ENCODE measurements at regions not wholly inside any gene's neighbourhood (a gene's known extent, or its start where the extent isn't known, plus 50 kb on each side); places are given as distances from the start of the nearest gene placed in this dataset.

DNA sequence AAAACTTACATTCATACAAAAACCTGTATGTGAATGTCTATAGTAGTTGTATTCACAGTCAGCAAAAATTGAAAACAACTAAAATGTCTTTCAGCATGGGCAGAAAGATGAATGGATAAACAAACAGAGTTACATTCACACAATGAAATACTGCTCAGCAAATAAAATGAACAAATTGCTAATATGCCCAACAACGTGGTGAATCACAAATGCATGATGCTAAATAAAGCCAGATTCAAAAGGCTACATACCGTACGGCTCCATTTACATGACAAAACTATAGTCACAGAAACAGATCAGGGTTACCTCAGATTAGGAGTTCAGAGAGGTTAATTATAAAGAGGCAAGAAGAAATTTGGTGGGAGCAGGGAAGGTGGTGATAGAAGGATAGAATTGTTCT lies 100.7 kb upstream of the KCTD3 start:
- no peak for FAIRE-seq

DNA sequence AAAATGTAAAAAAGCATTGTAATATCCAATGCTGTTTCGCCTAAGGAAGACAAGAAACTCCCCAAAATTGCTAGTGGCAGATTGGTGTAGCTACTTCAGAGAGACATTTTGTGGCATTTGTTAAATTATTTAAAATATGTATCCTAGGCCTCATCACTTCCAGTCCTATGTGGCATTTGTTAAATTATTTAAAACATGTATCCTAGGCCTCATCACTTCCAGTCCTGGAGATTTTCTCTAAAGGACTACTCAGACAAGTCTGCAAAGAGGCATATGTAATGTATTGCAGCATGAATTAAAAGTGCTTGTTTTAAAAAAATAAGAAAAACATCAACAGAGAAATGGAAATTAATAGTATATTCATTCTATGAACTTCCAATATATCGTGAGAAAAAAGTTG lies 95.6 kb upstream of the KCTD3 start:
- no peak for FAIRE-seq

DNA sequence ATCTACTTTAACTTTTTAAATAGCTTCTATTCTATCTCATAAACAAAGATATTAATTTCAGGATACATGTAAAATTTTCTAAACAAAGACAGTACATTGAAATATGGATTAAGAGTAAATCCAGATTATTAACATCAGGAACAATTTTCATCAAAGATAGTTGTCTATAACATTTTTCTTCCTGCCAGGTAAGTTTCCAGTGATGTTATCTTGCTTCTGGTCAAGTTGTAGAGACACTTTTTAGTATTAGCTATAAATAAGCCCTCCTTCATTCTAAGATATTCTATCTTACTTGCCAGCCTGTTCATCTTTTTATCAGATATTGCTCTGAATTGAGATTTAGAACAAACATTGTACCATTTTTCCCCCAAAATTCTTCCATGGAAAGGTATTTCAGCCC lies 94.4 kb upstream of the KCTD3 start:
- FAIRE-seq: no peak

DNA sequence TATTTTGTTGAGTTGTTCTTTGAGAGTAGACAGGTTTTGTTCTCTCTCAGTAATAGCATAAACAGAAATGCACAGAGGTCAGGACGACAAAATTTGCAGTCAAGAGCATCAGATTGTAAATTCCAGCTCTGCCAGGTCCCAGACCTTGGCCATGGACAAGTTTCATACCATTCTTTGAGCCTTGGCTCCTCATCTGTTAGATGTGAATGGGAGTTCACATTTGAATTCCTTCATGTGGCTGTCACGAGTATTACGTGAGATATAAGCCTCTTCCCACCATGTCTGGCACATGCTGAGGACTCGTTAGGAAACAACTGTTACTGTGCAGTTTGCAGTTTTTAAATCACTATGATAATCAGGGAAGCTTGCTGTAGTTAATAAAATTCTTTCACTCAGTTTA lies 93.2 kb upstream of the KCTD3 start:
- FAIRE-seq: no peak

DNA sequence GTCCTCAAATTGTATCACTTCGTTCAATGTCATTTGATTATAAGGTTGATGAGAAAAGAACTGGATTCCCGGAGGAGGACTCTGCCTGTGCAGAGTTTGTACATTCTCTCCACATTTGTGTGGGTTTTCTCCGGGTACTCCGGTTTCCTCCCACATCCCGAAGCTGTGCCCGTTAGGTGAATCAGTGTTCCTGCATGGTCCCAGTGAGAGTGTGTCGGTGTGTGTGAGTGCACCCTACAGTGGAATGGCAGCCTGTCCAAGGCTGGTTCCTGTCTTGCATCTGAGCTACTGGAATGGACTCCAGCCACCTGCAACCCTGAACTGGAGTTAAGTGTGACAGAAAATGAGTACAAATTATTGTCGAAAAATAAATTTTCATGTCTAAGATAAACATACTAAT lies 92.2 kb upstream of the KCTD3 start:
- no peak for FAIRE-seq

DNA sequence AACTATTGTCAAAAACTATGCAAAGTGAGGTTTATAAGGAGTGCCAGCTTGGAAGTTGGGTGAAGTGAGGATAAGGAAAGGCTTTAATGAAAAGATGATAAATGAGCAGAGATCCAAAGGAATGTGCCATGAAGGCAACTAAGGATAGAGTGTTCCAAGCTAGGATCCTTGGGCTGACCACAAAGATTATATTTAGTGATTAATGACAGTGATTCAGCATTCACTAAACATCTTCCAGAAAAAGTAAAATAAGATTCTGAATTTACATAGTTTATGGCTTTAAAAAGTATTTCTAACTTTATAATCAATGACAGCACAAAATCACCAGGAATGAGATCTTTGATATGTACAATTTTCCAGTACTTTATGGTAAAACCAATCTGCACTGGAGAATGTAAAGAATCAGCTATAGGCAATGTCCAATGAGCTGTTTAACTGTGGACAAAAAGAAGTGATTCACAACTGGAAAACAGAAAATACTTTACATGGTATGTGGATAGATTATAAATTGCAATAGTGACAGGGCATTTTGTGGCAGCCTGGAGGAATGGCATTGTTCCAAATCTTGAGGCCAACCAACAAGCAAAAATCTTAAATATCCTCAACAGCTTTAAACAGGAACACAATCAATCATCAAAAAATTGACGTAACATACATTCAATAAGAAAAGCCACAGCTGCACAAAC lies 91.2 kb upstream of the KCTD3 start:
- no peak for FAIRE-seq

DNA sequence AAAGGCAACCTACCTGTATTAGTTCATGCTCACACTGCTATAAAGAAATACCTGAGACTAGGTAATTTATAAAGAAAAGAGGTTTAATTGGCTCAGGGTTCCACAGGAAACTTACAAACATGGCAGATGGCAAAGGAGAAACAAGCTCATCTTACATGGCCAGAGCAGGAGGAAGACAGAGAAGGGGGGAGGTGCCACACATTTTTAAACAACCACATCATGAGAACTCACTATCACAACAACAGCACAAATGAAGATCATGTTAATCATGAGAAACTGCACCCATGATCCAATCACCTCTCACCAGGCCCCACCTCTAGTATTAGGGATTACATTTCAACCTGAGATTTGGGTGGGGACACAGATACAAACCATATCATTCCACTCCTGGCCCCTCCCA lies 90.6 kb upstream of the KCTD3 start:
- FAIRE-seq: no peak

DNA sequence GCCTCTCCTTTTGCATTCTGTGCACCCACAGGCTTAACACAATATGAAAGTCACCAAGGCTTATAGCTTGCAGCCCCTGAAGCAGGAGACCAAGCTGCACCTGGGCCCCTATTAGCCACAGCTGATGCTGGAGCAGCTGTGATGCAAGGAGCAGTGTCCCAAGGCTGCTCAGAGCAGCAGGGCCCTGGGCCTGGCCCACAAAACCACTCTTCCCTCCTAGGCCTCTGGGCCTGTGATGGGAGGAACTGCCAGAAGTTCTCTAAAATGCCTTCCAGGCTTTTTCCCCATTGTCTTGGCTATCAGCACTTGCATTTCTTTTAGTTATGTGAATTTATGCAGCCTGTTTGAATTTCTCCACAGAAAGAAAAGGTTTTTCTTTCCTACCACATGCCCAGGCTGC lies 89.5 kb upstream of the KCTD3 start:
- FAIRE-seq: no peak

DNA sequence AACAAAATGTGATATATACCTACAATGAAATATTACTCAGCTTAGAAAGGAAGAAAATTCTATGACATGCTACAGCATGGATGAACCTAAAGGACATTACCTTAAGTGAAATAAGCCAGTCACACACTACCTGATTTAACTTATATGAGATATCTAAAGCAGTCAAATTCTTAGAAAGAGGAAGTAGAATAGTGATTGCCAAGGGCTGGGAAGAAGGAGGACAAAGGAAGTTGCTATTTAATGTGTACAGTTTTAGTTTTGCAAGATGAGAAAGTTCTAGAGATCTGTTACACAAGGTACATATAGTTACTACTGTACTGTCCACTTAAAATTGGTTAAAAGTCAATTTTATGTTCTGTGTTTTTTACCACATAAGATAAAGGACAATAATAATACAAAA lies 87.5 kb upstream of the KCTD3 start:
- FAIRE-seq: no peak

DNA sequence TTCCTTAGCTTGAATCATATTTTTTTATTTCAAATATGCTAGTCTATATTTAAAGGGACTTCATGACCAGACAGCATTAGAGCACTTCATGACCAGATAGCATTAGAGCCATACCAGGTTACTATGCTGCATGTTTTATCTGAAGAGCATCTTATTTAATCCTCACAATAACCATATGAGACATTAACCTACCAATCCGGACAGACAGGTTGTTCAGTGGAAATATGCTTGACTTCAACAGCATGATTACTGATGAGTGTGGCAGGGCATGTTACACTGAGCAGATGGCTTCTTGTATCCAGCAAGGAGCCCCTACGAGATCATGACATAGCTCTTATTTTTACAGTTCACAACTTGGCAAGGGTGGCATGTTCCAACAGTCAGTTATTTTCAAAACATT lies 85.0 kb upstream of the KCTD3 start:
- FAIRE-seq: no peak

DNA sequence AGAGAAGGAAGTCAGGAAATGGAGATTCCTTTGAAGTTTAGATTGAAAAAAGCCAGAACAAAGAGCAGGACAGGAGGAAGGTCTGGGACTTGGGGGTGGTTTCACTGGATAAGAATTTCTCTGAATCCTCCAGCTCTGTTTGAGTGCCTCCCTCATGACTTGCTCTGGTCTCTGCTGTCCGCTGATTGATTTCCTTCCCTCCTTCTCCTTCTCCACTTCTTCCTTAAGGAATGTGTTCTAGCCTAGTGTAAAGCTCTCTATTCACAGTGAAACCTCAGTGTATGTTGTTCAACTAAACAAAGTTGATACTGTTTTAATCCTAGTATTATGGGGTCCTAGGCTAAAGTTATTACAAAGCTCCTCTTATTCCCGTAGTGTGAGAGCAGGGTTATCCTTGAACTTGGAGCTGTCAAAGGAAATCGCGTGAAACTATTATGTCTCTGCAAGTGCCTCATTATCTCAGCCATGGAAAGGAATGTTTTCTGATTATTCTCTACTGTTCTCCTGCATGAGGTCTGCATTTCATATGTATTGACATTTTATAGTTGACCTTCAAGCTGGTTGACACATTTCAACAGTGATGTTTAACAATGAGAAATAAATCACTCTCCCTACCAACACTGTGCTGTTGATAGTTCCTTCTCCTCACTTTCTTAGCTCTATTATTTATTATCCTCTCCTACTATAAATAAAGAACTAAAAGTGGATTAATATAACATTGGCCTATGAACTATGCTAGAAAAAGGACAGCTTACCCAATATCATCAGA lies 82.7 kb upstream of the KCTD3 start:
- no peak for FAIRE-seq

DNA sequence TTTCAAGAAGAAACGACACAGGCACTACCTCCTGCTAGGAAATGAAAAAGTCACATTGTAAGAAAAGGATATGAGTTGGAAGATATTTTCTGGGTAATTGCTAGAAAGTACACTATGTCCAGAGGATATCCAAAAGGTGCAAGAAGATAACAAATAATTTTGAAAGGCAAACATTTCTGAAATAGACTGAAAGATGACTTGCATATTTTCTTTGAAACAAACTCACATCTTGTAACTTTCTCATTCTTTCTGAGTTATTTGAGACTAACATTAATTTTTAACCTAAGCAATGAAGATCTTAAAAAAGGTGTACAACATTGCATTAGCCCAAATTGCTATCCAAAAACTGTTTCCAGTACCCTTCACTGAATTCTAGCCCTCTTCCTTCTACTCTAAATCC lies 79.6 kb upstream of the KCTD3 start:
- FAIRE-seq: no peak

DNA sequence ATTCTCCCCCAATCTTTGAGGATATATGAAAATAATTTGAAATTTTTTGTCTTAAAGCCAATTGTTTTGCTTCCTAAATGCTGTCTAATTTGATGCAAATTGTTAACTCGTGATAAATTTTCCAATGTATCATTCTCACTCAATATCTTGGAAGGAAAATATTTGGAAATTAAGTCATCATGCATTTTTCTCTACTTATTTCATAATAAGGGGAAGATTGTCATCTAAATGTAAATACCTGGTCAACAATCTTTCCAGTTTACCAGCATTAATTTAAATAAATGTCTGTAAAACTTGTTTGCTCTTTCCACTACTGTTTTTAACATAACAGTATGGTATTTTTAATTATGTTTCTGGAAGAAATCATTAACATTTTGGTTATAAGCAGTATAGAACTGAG lies 78.3 kb upstream of the KCTD3 start:
- no peak for FAIRE-seq

DNA sequence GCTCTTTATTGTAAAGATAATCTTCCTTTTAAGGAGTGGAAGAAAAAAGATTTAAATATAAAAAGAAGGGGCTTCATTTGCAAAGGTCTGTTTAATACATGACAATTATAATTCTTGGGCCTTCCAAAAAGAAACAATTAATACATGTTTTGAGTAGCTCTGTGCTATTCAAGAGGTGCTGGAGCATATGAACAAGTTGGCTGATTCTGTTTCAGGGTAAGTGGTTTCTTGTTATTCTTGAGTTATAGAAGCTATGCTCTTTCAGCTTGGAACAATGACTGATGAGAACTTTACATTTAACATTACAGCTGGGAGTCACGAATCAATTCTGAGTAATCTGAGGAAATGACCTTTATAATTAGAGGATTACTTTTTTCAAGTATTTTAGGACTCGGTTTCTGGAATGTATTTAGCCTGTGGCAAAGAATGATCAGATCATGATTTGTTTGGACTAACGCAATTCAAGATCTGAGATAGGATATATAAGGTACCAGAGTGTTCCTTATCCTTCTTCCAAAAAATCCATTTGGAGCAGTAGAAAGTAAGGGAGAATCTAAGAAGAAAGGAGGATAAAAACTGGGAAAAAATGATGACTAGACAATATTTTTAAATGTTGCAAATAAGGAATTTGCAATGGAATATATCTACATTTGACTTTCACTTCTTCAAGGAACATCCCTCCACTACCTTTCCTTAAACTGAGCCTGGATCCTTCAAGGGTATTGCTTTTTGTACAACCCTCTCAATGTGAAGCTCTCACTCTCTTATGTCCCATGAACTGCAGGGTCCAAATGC lies 77.1 kb upstream of the KCTD3 start:
- no peak for FAIRE-seq

DNA sequence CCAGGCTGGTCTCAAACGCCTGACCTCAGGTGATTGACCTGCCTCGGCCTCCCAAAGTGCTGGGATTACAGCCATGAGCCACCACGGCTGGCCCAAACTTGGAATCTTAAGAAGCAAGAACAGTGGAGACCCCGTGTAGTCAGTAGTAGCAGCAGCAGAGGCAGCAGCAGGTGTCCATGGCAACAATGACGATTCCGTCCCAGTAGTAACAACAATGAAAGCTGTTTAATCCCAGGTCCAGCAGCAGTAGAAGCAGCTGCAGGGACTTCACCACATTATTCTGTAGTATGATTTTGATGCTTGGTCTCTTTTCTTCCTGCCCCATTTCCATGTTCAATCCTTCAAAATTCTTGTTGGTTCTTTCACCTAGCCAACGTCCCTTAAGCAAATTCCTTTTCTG lies 69.6 kb upstream of the KCTD3 start:
- FAIRE-seq: no peak

DNA sequence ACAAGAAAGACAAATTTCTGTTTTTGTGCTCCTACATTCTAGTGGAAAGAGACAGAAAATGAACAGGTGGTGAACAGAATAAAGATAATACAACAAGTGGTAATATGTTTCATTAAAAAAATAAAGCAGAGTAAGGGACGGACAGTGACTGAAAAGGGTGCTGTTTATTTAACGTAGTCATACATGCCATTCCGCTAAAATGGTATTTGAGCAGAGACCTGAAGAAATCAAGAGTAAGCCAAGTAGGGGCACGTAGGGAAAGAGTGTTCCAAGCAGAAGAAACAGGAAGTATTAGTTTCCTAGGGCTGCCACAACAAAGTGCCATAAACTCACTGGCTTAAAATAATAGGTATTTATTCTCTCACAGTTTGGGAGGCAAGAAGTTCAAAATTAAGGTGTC lies 65.6 kb upstream of the KCTD3 start:
- FAIRE-seq: no peak

DNA sequence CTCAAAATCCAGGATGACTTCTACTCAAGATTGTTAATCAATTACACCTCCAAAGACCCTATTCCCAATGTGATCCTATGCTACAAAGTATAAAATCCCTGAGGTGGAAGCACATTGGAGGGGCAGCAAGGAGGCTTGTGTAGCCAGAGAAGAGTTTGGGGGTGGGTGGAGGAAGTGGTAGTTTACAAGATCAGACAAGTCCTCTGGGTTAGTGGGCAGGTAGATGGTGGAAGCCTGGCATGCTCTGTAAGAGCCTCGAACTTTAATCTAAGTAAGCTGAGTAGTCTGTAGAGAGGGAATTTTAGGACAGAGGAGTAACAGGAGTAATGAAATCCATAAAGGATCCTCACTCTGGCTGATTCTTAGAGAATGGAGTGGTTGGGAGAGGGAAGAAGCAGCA lies 65.0 kb upstream of the KCTD3 start:
- no peak for FAIRE-seq

DNA sequence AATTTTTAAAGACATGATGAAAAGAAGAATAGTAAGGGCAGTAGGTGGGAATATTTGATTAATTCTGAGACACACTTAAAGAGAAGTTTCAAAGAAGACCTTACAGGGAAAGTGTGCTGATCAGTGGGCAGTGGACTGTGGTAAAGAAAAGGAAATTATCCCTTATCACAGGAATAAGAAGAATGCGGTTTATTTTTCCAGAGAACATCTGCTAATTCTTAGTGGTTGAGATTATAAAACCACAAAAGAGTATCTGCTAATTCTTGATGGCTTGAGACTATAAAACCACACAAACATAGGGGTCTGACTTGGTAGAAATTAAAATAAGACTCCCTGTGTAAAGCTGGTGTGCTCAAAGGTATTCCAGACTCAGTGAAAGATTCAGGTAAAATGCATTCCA lies 60.0 kb upstream of the KCTD3 start:
- no peak for FAIRE-seq

DNA sequence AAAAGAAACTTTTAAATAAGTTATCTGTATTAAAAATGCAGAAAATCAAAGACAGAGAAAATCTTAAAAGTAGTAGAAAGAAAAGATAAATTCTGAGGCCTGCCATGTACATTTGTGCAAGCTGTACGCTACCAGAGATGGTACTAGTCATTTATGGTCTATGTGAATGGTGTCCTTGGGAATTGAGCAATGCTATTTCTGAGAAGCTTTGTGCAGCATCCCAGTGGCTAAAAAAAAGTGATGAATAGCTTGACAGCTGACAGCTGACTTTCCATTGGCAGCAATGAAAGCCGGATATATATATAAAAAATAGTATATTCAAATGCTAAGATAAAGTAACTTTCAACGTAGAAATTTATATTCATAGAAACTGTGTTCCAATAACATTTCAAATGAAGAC lies 58.8 kb upstream of the KCTD3 start:
- no peak for FAIRE-seq

All from islet of Langerhans (tissue), 1 donor.